ENCODE measurements at regions not wholly inside any gene's neighbourhood (a gene's known extent, or its start where the extent isn't known, plus 50 kb on each side); places are given as distances from the start of the nearest gene placed in this dataset.

DNA sequence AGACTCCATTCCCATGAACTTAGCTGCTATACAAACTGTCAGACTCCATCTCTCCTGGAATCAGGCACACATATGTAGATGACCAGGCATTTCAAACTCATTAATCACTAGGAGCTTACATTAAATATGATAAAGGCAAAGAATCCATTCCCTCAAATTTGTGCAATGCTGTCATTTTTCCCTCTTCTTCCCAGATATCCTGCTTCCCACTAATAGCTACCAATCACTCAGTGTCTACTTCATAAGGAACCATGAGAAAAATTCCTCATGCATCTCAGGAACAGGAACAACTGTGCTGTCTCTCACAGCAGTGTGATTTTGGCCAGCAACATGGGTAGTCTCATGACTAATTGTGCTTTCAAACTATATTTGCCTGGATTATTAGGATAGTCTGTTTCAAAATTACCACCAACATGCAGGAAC lies 133.9 kb downstream of the DKK1 start:
- DNase-seq (no peak), ATAC-seq (no peak)
- Mint-ChIP-seq H3K27ac (no peak overlapping the region), H3K27me3 (no peaks in the 10 kb centered on the region), H3K4me1 (no peaks in the 10 kb centered on the region), H3K4me3 (no peak overlapping the region), H3K9me3 (peaks cover 0 to 3% (median 0%) of the 10 kb centered on the region in 9 donors), H3K36me3 (no peaks in the 10 kb centered on the region)
- POLR2A ChIA-PET = no interaction called here

DNA sequence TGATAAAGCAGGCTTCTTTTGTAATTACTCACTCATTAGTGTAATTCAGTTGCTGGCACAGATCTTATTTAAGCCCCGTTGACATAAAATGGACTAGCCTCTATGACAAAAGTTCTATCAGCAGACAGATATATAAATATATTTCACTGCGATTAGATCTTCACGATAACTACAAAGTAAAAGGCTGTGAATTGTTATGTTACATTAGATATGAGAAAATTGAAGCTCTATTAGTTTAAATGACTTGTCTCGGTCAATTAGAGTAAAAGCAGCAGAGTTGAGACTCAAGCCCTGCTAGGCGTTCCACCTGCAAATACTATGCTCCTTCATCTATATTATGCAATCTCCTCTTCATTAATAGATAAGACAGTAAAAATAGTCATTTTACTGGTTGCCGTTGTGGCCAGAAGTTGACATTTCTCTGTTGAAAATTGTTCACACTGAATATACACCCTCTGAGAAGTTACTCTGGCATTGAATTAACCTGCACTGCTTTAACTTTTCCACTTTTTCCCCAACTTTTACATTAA lies 136.7 kb downstream of the DKK1 start:
- POLR2A ChIA-PET = no interaction called here
- Mint-ChIP-seq H3K4me1 (no peaks in the 10 kb centered on the region), H3K4me3 (no peak overlapping the region), H3K27me3 (no peaks in the 10 kb centered on the region), H3K27ac (no peak overlapping the region), H3K36me3 (no peaks in the 10 kb centered on the region), H3K9me3 (peaks cover 0 to 3% (median 0%) of the 10 kb centered on the region in 9 donors)
- no peak for DNase-seq
- ATAC-seq = no peak

GRCh38 chr10:52451817-52452216 lies 137.7 kb downstream of the DKK1 start:
- ATAC-seq = no peak

GRCh38 chr10:52452600-52453493 lies 138.8 kb downstream of the DKK1 start:
- POLR2A ChIA-PET = no interaction called here
- H3K4me3 Mint-ChIP-seq = no peak overlapping the region
- H3K9me3 Mint-ChIP-seq = peaks cover 0 to 3% (median 0%) of the 10 kb centered on the region in 9 donors
- no peaks in the 10 kb centered on the region for H3K36me3 Mint-ChIP-seq
- no peak overlapping the region for H3K27ac Mint-ChIP-seq
- H3K27me3 Mint-ChIP-seq = no peaks in the 10 kb centered on the region
- ATAC-seq (no peak), DNase-seq (no peak)
- no peaks in the 10 kb centered on the region for H3K4me1 Mint-ChIP-seq

More at GRCh38 chr10:52451817-52452216, 137.7 kb downstream of the DKK1 start:
- DNase-seq = no peak
- Mint-ChIP-seq H3K4me1 (no peaks in the 10 kb centered on the region), H3K27me3 (no peaks in the 10 kb centered on the region), H3K9me3 (peaks cover 0 to 3% (median 0%) of the 10 kb centered on the region in 9 donors), H3K27ac (no peak overlapping the region), H3K36me3 (no peaks in the 10 kb centered on the region), H3K4me3 (no peak overlapping the region)
- POLR2A ChIA-PET = no interaction called here

DNA sequence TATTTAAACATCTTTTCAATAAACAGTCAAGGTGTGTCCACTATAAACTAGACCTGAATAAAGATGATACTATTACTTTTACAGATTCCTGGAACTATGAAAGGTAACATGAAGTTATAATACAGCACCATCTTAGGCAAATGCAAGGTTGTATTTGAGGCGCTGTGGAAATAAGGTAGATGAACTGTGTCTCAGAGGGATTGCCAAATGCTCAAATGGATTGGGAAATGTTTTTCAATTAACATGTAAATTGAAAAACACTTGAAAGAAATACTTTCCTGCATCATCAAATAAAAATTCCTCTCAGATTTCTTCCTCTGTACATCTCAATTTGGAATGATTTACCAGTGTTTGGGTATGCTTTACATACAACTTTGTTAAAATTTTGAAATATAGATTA lies 139.4 kb downstream of the DKK1 start:
- Mint-ChIP-seq H3K9me3 (peaks cover 0 to 6% (median 0%) of the 10 kb centered on the region in 9 donors), H3K36me3 (no peaks in the 10 kb centered on the region), H3K4me3 (no peak overlapping the region), H3K4me1 (no peaks in the 10 kb centered on the region), H3K27me3 (no peaks in the 10 kb centered on the region), H3K27ac (no peak overlapping the region)
- ATAC-seq = no peak
- POLR2A ChIA-PET = no interaction called here
- DNase-seq = no peak

- Mint-ChIP-seq H3K4me1 (no peaks in the 10 kb centered on the region), H3K27ac (no peak overlapping the region), H3K27me3 (no peaks in the 10 kb centered on the region), H3K4me3 (no peak overlapping the region), H3K9me3 (peaks cover 0 to 6% (median 0%) of the 10 kb centered on the region in 9 donors), H3K36me3 (no peaks in the 10 kb centered on the region)
- ATAC-seq (no peak), DNase-seq (no peak)
- POLR2A ChIA-PET = no interaction called here
Measured at GRCh38 chr10:52454491-52454890, 140.4 kb downstream of the DKK1 start.

DNA sequence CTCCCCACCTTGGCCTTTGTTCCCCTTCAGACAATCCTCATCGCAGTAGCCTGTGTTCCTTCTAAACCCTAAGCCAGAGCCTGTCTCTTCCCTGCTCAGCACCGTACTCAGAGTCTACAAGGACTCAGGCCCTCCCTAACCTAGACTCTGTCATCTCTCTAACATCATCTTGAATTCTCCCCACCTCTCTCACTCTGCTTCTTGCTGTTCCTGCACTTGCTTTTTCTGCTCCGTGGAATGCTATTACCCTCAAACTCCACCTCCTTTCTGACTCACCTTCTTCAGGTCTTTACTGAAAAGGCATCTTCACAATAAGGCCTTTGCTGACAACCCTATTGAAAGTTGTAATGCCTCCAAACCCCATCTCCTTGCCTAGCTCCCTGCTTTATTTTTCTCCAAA lies 141.0 kb downstream of the DKK1 start:
- DNase-seq (no peak), ATAC-seq (no peak)
- no peaks in the 10 kb centered on the region for H3K27me3 Mint-ChIP-seq
- H3K36me3 Mint-ChIP-seq = no peaks in the 10 kb centered on the region
- H3K4me1 Mint-ChIP-seq = no peaks in the 10 kb centered on the region
- H3K9me3 Mint-ChIP-seq = peaks cover 0 to 6% (median 0%) of the 10 kb centered on the region in 9 donors
- H3K4me3 Mint-ChIP-seq = no peak overlapping the region
- POLR2A ChIA-PET = no interaction called here
- no peak overlapping the region for H3K27ac Mint-ChIP-seq

- H3K27ac Mint-ChIP-seq = no peak overlapping the region
- H3K4me3 Mint-ChIP-seq = no peak overlapping the region
- ATAC-seq (no peak), DNase-seq (no peak)
- H3K27me3 Mint-ChIP-seq = no peaks in the 10 kb centered on the region
- no peaks in the 10 kb centered on the region for H3K4me1 Mint-ChIP-seq
- POLR2A ChIA-PET = no interaction called here
- no peaks in the 10 kb centered on the region for H3K36me3 Mint-ChIP-seq
- peaks cover 0 to 10% (median 0%) of the 10 kb centered on the region in 9 donors for H3K9me3 Mint-ChIP-seq
Measured at GRCh38 chr10:52459097-52459496, 145.0 kb downstream of the DKK1 start.

GRCh38 chr10:52463826-52464225 lies 149.7 kb downstream of the DKK1 start:
- Mint-ChIP-seq H3K27ac (no peak overlapping the region), H3K27me3 (no peaks in the 10 kb centered on the region), H3K9me3 (peaks cover 0 to 11% (median 0%) of the 10 kb centered on the region in 9 donors), H3K4me1 (no peaks in the 10 kb centered on the region), H3K4me3 (no peak overlapping the region), H3K36me3 (no peaks in the 10 kb centered on the region)
- DNase-seq (no peak), ATAC-seq (no peak)
- POLR2A ChIA-PET = no interaction called here

GRCh38 chr10:52464368-52465124 lies 150.5 kb downstream of the DKK1 start:
- Mint-ChIP-seq H3K9me3 (peaks cover 0 to 15% (median 0%) of the 10 kb centered on the region in 9 donors), H3K4me3 (no peak overlapping the region), H3K27me3 (no peaks in the 10 kb centered on the region), H3K27ac (no peak overlapping the region), H3K4me1 (no peaks in the 10 kb centered on the region), H3K36me3 (no peaks in the 10 kb centered on the region)
- DNase-seq (no peak), ATAC-seq (no peak)
- POLR2A ChIA-PET = no interaction called here

DNA sequence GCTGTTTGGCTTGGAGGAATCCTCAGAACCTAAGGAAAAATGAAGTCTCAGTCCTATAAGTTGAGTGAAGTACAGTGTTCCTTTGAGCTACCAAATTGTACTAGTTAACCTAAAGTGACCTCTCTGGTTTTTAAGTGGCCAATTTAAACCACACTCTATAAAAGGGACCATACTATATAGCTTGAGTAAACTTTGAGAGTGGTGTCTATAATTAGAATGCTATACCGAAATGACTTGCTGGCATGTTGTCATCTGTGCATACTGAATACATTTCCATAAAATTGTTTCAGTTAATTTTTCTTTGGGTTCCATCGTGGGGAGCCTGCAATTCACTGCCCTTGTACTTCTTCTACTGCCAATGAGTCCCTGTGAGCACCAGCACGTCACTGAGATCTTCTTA lies 151.1 kb downstream of the DKK1 start:
- no peak overlapping the region for H3K27ac Mint-ChIP-seq
- ATAC-seq (no peak), DNase-seq (no peak)
- no peaks in the 10 kb centered on the region for H3K36me3 Mint-ChIP-seq
- H3K9me3 Mint-ChIP-seq = peaks cover 0 to 15% (median 0%) of the 10 kb centered on the region in 9 donors
- H3K4me1 Mint-ChIP-seq = no peaks in the 10 kb centered on the region
- no peak overlapping the region for H3K4me3 Mint-ChIP-seq
- POLR2A ChIA-PET = no interaction called here
- H3K27me3 Mint-ChIP-seq = no peaks in the 10 kb centered on the region

GRCh38 chr10:52466464-52466863 lies 152.4 kb downstream of the DKK1 start:
- Mint-ChIP-seq H3K36me3 (no peaks in the 10 kb centered on the region), H3K4me1 (no peaks in the 10 kb centered on the region), H3K27me3 (no peaks in the 10 kb centered on the region), H3K4me3 (no peak overlapping the region), H3K9me3 (peaks cover 0 to 15% (median 0%) of the 10 kb centered on the region in 9 donors), H3K27ac (no peak overlapping the region)
- no peak for ATAC-seq
- POLR2A ChIA-PET = no interaction called here
- no peak for DNase-seq

- no peak overlapping the region for H3K4me3 Mint-ChIP-seq
- no peak overlapping the region for H3K27ac Mint-ChIP-seq
- POLR2A ChIA-PET = no interaction called here
- H3K36me3 Mint-ChIP-seq = no peaks in the 10 kb centered on the region
- DNase-seq = no peak
- ATAC-seq = no peak
- H3K9me3 Mint-ChIP-seq = peaks cover 0 to 15% (median 0%) of the 10 kb centered on the region in 9 donors
- H3K27me3 Mint-ChIP-seq = no peaks in the 10 kb centered on the region
- no peaks in the 10 kb centered on the region for H3K4me1 Mint-ChIP-seq
Measured at GRCh38 chr10:52469970-52470705, 156.1 kb downstream of the DKK1 start.
